GM19397 (cell line): ENCODE measurements at regions not wholly inside any gene's neighbourhood (a gene's known extent, or its start where the extent isn't known, plus 50 kb on each side); places are given as distances from the start of the nearest gene placed in this dataset.
"Not testable (repeated sequence)": the region's sequence is repeated elsewhere in the genome, so short reads cannot be mapped to it uniquely, and the experiment has no call there.

Experiments
- ATAC-seq: cut with Tn5 transposase; IDR thresholded peaks from one replicate; pipeline ENCODE4 v1.9.1; 2021; ENCODE audit warnings: mild to moderate bottlenecking, moderate library complexity; ENCODE audit not compliant: unreplicated experiment

- no peak for ATAC-seq
These were observed 79.0 kb upstream of the CDH7 start for GRCh38 chr18:65671621-65672415.

- ATAC-seq, result not testable (repeated sequence)
These were observed 80.7 kb upstream of the CDH7 start for GRCh38 chr18:65670145-65670544.

GRCh38 chr18:65661391-65661790 lies 89.4 kb upstream of the CDH7 start:
- no peak for ATAC-seq

GRCh38 chr18:65659912-65660311 lies 90.9 kb upstream of the CDH7 start:
- no peak for ATAC-seq

GRCh38 chr18:65659312-65659711 lies 91.5 kb upstream of the CDH7 start:
- no peak for ATAC-seq

- no peak for ATAC-seq
These were observed 99.6 kb upstream of the CDH7 start for GRCh38 chr18:65651192-65651591.

GRCh38 chr18:65632236-65632635 lies 118.6 kb upstream of the CDH7 start:
- no peak for ATAC-seq

- ATAC-seq, result no peak
These were observed 119.0 kb upstream of the CDH7 start for GRCh38 chr18:65631766-65632165.

GRCh38 chr18:65628390-65628789 lies 122.4 kb upstream of the CDH7 start:
- ATAC-seq, result no peak

GRCh38 chr18:65623676-65624075 lies 127.1 kb upstream of the CDH7 start:
- no peak for ATAC-seq

GRCh38 chr18:65622436-65622835 lies 128.4 kb upstream of the CDH7 start:
- no peak for ATAC-seq

GRCh38 chr18:65620076-65620696 lies 130.6 kb upstream of the CDH7 start:
- no peak for ATAC-seq

GRCh38 chr18:65610939-65611338 lies 139.9 kb upstream of the CDH7 start:
- ATAC-seq, result no peak

- ATAC-seq, result no peak
These were observed 142.3 kb upstream of the CDH7 start for GRCh38 chr18:65608471-65608870.

GRCh38 chr18:65607161-65607560 lies 143.7 kb upstream of the CDH7 start:
- no peak for ATAC-seq

- no peak for ATAC-seq
These were observed 144.2 kb upstream of the CDH7 start for GRCh38 chr18:65606551-65607130.

- ATAC-seq, result not testable (repeated sequence)
These were observed 145.5 kb upstream of the CDH7 start for GRCh38 chr18:65605352-65605751.

GRCh38 chr18:65601775-65602174 lies 149.0 kb upstream of the CDH7 start:
- no peak for ATAC-seq

GRCh38 chr18:65592435-65592834 lies 158.4 kb upstream of the CDH7 start:
- ATAC-seq, result no peak

- ATAC-seq, result no peak
These were observed 163.3 kb upstream of the CDH7 start for GRCh38 chr18:65587491-65587890.

GRCh38 chr18:65582094-65582493 lies 168.7 kb upstream of the CDH7 start:
- ATAC-seq, result not testable (repeated sequence)

- no peak for ATAC-seq
These were observed 181.9 kb upstream of the CDH7 start for GRCh38 chr18:65568866-65569265.
